Cardiac septum (tissue), 1 donor: ENCODE measurements at regions not wholly inside any gene's neighbourhood (a gene's known extent, or its start where the extent isn't known, plus 50 kb on each side); places are given as distances from the start of the nearest gene placed in this dataset.

Experiments used
- DNase-seq: peaks from one replicate; pipeline ENCODE4 v3.0.0-alpha.2; 2020; ENCODE audit warnings: low spot score
- intact Hi-C: fragments of 100-400 bp; cut with DNase I; formaldehyde crosslinking; loops from one replicate; pipeline ENCODE4 v1.14.0; 2022
- donor health status: DM: no; HTN: no; CAD: no.

GRCh38 chr2:201983174-201983573 lies 50.5 kb upstream of the FZD7 start:
- intact Hi-C loops = no loop called here
- no peak for DNase-seq

- no peak for DNase-seq
- intact Hi-C loops = no loop called here
These were observed 49.9 kb upstream of the FZD7 start for GRCh38 chr2:201983800-201984199.
